ENCODE measurements at regions not wholly inside any gene's neighbourhood (a gene's known extent, or its start where the extent isn't known, plus 50 kb on each side); places are given as distances from the start of the nearest gene placed in this dataset.

- no peak for DNase-seq
These were observed 612.4 kb downstream of the NYAP2 start for GRCh38 chr2:226011716-226012450.

- DNase-seq = no peak
These were observed 602.9 kb downstream of the NYAP2 start for GRCh38 chr2:226002438-226002837.

GRCh38 chr2:226001716-226002115 lies 602.2 kb downstream of the NYAP2 start:
- no peak for DNase-seq

- no peak for DNase-seq
These were observed 600.2 kb downstream of the NYAP2 start for GRCh38 chr2:225999692-226000091.

- DNase-seq = no peak
These were observed 599.1 kb downstream of the NYAP2 start for GRCh38 chr2:225998653-225999052.

- no peak for DNase-seq
These were observed 598.6 kb downstream of the NYAP2 start for GRCh38 chr2:225998116-225998515.

- no peak for DNase-seq
These were observed 596.9 kb downstream of the NYAP2 start for GRCh38 chr2:225996462-225996828.

GRCh38 chr2:225995796-225996461 lies 596.4 kb downstream of the NYAP2 start:
- DNase-seq = no peak

GRCh38 chr2:225994748-225995405 lies 595.4 kb downstream of the NYAP2 start:
- DNase-seq = no peak

- DNase-seq = no peak
These were observed 593.9 kb downstream of the NYAP2 start for GRCh38 chr2:225993430-225993829.

GRCh38 chr2:225989809-225990208 lies 590.3 kb downstream of the NYAP2 start:
- DNase-seq = no peak

- no peak for DNase-seq
These were observed 580.9 kb downstream of the NYAP2 start for GRCh38 chr2:225980372-225980771.

GRCh38 chr2:225971433-225971832 lies 571.9 kb downstream of the NYAP2 start:
- DNase-seq = no peak

GRCh38 chr2:225948903-225949302 lies 549.4 kb downstream of the NYAP2 start:
- no peak for DNase-seq

- DNase-seq = no peak
These were observed 539.5 kb downstream of the NYAP2 start for GRCh38 chr2:225938991-225939390.

- no peak for DNase-seq
These were observed 538.2 kb downstream of the NYAP2 start for GRCh38 chr2:225937625-225938187.

GRCh38 chr2:225932811-225933413 lies 533.4 kb downstream of the NYAP2 start:
- DNase-seq = no peak

- no peak for DNase-seq
These were observed 531.2 kb downstream of the NYAP2 start for GRCh38 chr2:225930687-225931086.

- DNase-seq = no peak
These were observed 521.2 kb downstream of the NYAP2 start for GRCh38 chr2:225920621-225921220.

- no peak for DNase-seq
These were observed 517.2 kb downstream of the NYAP2 start for GRCh38 chr2:225916692-225917091.

- DNase-seq = no peak
These were observed 511.5 kb downstream of the NYAP2 start for GRCh38 chr2:225911019-225911418.

GRCh38 chr2:225895126-225895525 lies 495.6 kb downstream of the NYAP2 start:
- DNase-seq = no peak

All from CD4-positive, alpha-beta T cell treated with Interleukin-21 for 1 hour (primary cell).